Esophagus mucosa (tissue), 1 donor: ENCODE measurements at regions not wholly inside any gene's neighbourhood (a gene's known extent, or its start where the extent isn't known, plus 50 kb on each side); places are given as distances from the start of the nearest gene placed in this dataset.
"Not testable (repeated sequence)": the region's sequence is repeated elsewhere in the genome, so short reads cannot be mapped to it uniquely, and the experiment has no call there.

Experiments used
- ATAC-seq: fragments of 200-7000 bp; cut with Tn5 transposase; one replicate; pipeline ENCODE4 v1.9.1; 2020
- donor health status: DM: yes; HTN: yes; CAD: no.

GRCh38 chr5:143625048-143625447 is 186.9 kb upstream of the HMHB1 start:
- ATAC-seq = not testable (repeated sequence)

GRCh38 chr5:143624465-143624864 is 187.5 kb upstream of the HMHB1 start:
- no peak for ATAC-seq

- no peak for ATAC-seq
Measured at GRCh38 chr5:143619040-143619439, 192.9 kb upstream of the HMHB1 start.

- no peak for ATAC-seq
Measured at GRCh38 chr5:143618141-143618540, 193.8 kb upstream of the HMHB1 start.

DNA sequence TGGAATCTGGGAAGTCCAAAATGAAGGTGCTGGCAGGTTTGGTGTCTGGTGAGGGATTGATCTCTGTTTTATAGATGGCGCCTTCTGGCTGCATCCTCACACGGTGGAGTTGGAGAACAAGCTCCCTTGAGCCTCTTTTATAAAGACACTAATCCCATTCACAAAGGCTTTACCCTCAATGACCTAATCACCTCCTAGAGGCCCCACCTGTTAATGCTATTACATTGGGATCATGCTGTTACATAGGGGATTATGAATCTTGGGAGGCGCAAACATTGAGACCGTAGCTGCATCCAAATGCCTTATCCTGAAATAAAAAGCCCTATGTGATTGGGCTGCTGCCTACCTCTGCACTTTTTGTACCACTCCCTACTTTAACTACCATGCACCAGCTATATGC is 197.1 kb upstream of the HMHB1 start:
- ATAC-seq = peak; percentile 28

GRCh38 chr5:143613329-143613728 is 198.6 kb upstream of the HMHB1 start:
- ATAC-seq = no peak

GRCh38 chr5:143610946-143611345 is 201.0 kb upstream of the HMHB1 start:
- no peak for ATAC-seq

- ATAC-seq = peak; percentile 54
Measured at GRCh38 chr5:143606043-143606752, 202.7 kb upstream of the NR3C1 start.

- peak; percentile 23 for ATAC-seq
Measured at GRCh38 chr5:143605403-143606005, 202.0 kb upstream of the NR3C1 start.

GRCh38 chr5:143601917-143602333 is 198.4 kb upstream of the NR3C1 start:
- no peak for ATAC-seq

DNA sequence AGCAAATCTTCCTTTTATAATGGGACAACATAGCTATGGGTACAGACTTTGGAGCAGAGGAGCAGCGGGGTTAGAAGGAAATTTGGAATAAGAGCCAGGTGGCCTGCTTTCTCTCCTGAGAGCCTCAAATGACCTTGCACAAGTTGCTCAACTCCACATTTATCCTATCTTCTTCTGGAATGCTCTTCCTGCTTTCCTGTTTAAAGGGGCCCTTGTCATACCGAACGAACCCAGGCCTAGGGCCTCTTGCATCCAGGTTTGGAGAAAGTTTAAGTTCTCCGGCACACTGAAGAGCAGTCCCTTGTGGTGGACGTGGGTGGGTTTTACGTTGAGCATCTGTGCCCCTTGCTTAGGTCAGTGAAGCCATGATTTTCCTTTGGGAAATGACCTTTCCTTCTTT is 197.9 kb upstream of the NR3C1 start:
- no peak for ATAC-seq

DNA sequence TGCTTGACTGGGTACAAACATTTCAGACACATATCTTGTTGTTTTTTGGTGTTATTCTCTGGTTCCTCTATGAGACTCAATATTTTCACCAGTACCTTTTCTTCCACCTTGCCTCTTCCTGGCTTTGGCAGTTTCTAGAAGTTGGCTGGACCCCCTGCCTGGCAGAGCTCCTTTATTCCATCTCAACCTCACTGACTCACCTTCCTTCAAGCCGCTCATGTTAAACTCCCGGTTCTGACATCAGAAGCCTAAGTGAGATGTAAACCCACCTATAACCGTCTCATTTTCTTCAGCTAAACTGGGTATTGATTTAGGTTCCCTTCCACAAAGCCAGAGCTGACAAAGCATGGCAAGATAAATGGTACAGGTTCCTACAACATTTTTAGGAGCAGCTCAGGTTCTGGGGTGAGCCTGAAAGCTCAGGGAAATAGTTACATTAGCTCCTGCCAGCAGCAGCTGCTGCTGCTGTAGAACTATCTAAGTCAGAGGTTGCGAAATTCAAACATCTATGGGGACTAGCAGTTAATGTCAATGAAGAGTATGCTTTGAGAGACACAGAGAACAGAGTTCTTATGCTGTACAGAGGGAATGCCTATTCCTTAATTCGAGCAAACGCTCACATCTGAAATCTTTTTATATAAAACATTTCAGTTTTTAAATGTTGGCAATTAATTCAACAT is 197.1 kb upstream of the NR3C1 start:
- no peak for ATAC-seq

- no peak for ATAC-seq
Measured at GRCh38 chr5:143599474-143599873, 196.0 kb upstream of the NR3C1 start.

- no peak for ATAC-seq
Measured at GRCh38 chr5:143596824-143597223, 193.3 kb upstream of the NR3C1 start.

- no peak for ATAC-seq
Measured at GRCh38 chr5:143594902-143595818, 191.7 kb upstream of the NR3C1 start.

DNA sequence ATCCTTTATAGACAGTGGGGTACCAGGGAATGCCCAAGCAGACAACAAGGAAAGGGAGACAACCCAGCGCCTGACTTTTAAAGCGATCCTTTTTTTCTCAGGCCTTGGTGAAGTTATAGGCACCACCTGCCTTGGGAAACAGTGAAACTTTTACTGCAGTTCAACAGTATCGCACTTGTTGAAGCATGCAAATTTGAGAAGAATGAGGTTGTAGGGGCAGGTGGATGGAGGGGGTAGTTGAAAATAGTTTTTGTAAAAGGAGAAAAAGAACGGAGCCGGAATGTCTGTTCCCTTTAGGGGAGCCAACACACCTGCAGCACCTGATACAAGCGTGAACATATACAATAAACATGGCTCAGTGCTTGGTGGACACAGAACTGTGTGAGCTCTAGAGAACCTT is 190.2 kb upstream of the NR3C1 start:
- ATAC-seq = no peak

DNA sequence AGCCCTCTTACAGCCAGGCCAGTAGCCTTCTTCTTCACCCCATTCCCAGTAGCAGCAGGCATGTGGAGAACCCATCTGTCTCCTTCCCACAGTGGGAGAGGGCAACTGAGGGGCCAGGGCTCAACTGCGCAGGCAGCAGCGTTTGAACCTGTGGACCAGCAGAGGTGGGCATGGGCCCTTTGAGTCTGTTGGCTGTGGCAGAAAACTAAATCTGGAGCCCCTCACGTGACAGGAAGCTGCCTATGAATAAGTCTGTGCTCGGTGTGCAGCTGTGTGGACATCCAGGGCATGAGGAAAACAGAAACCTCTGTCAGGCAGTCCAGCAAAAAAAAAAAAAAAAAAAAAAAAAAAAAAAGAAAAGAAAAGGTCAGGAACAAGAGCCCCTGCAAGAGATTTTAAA is 189.2 kb upstream of the NR3C1 start:
- ATAC-seq = peak; percentile 45

GRCh38 chr5:143588933-143589662 is 185.6 kb upstream of the NR3C1 start:
- ATAC-seq = no peak

GRCh38 chr5:143588121-143588520 is 184.6 kb upstream of the NR3C1 start:
- not testable (repeated sequence) for ATAC-seq

GRCh38 chr5:143586781-143587362 is 183.4 kb upstream of the NR3C1 start:
- ATAC-seq = no peak

DNA sequence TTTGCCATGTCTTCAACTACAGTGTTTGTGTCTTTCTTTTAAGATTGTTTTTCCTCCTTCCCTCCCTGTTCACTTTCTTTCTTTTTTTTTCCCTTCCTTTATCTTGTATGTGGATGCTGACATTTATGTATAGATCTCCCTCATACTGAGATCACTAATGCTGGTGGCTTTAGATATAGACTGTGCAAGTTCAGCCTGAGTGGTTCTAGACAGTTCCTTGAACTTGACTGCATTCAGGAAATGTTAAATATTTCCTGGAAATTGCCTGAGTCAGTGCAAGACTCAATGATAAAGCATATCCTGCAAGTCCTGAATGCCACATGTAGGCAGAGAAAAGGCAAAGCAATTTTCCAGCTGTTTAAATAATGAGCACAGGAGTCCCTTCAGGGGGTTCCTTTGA is 182.5 kb upstream of the NR3C1 start:
- ATAC-seq = peak; percentile 44

DNA sequence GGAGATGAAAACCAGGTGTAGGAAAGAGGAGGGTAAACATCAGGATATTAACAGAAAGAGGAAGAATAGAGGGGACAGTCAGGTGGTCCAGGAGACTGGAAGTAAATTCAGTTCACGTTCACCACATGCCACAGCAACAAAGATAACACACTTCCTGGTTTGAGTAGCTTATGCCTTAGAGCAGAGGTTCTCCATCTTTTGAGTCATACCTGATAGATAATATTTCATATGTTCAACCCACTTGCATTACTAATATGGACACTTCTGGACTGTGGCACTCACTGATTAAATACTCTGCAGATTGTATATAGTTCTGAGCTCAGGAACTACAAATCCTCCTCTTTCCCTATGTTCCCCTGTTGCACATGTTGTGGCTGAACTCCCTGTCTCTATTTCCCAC is 179.9 kb upstream of the NR3C1 start:
- ATAC-seq = no peak
